Epithelial cell of esophagus (primary cell): ENCODE measurements at regions not wholly inside any gene's neighbourhood (a gene's known extent, or its start where the extent isn't known, plus 50 kb on each side); places are given as distances from the start of the nearest gene placed in this dataset.

Experiments
- DNase-seq: peaks from one replicate; pipeline ENCODE4 v3.0.0; 2010; ENCODE audit warnings: low read depth
- H3K4me3 ChIP-seq: 2 replicates; pipeline ENCODE4 v1.5.1; 2011; ENCODE audit warnings: mild to moderate bottlenecking, low read length, control low read depth
- TF ChIP-seq, protein P1 (sequence below): IDR thresholded peaks from 2 replicates; pipeline ENCODE4 v1.5.1; 2011; ENCODE audit warnings: low read depth, mild to moderate bottlenecking, low read length, control low read depth, inconsistent platforms; ENCODE audit not compliant: insufficient read depth; ENCODE audit errors: missing control alignments

DNA sequence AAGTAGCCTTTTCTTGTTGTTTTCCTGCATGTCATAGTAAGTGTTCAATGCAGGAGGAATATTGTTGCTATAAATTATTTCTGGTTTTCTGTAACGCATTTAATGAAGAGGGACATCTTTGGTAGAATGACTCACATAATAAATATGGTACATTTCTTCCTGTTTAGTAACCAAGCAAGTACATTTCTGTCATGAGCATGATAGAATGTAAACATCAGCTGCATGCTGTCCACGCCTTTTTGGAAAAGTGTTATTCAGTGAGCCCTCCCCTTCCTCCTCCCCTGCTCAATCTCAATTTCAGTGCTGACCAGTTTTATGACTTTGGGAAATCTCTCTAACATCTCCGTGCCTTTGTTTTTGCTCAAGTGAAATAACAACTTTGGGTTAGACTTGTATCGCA, 664.0 kb downstream of the XPNPEP1 start:
- DNase-seq = no peak

DNA sequence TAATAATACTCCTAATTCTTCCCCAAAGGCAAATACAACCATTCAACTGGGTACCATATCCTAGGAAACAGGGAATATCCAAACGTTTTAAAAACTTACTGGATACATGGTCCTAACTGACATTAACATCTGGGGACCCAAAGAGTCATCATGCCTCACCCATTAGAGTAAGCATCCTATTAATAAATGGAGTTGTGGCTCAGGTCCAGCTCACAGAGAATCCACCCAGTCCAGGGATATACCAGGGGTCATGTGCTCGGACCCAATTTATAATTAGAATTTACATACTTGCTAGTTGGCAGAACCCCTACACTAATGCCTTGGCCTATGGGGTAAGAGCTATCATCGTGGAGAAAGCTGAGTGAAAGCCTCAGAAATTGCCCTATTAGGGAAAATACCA, 670.0 kb downstream of the XPNPEP1 start:
- H3K4me3 ChIP-seq = no peak overlapping the region
- TF ChIP-seq, protein P1, sequence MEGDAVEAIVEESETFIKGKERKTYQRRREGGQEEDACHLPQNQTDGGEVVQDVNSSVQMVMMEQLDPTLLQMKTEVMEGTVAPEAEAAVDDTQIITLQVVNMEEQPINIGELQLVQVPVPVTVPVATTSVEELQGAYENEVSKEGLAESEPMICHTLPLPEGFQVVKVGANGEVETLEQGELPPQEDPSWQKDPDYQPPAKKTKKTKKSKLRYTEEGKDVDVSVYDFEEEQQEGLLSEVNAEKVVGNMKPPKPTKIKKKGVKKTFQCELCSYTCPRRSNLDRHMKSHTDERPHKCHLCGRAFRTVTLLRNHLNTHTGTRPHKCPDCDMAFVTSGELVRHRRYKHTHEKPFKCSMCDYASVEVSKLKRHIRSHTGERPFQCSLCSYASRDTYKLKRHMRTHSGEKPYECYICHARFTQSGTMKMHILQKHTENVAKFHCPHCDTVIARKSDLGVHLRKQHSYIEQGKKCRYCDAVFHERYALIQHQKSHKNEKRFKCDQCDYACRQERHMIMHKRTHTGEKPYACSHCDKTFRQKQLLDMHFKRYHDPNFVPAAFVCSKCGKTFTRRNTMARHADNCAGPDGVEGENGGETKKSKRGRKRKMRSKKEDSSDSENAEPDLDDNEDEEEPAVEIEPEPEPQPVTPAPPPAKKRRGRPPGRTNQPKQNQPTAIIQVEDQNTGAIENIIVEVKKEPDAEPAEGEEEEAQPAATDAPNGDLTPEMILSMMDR = no peak
- no peak for DNase-seq

More for the DNA sequence above, 664.0 kb downstream of the XPNPEP1 start:
- H3K4me3 ChIP-seq = no peak overlapping the region
- TF ChIP-seq, protein P1 = no peak

DNA sequence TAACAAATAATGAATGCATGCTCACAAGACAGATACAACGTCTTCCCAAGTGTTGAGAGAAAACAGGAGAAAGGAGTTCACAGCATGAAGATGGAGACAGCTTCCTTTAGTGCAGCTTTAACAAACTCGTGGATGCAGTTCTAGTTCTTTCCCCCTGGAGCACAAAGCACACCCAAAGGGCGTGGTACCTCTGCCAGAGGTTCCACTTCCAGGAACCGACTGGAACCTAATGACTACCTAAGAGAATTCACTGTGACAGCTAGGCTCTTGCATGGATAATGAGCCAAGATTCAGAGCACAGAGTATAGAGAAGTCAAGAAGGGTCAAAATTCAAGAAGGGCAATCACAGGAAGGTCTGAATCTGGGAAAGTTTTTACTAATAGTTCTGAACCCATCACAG, 673.2 kb downstream of the XPNPEP1 start:
- TF ChIP-seq, protein P1 = no peak
- no peak for DNase-seq
- H3K4me3 ChIP-seq = no peak overlapping the region

DNA sequence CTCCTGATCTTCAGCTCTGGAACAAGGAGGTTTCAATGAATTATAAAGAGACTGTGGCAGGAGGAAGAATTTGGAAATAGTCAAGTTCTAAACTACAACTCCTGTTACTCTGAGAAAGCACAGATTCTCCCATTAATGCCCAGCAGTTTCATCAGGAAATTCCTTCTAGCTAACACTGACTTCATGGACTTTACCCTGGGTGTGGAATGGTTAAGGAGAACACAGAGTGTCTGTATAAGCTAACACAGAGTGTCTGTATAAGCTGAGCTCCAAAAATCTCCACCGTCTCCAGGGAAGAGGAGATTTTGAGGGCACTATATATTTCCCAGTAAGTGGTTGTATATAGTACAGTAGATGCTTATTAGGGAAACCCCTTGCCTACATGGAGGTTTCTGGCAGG, 675.5 kb downstream of the XPNPEP1 start:
- no peak for DNase-seq
- TF ChIP-seq, protein P1 = no peak
- no peak overlapping the region for H3K4me3 ChIP-seq

DNA sequence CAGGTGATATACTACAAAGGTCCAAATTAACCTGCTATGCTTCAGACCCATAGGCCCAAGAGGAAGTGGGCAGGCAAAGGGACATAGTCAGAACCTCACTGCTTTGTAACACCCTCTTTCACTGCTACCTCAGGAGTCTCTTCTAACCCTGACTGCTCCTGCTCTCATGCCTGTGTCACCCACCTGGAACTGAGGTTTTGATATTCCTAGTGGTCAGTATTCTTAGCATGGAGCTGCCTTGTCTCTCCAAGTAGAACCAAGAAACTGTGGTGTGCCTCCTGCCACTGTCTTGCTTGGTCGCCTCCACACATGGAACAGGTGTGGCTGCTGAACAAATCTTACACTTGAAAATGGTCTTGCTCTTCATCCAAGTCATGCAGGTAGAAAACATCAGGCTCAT, 677.5 kb downstream of the XPNPEP1 start:
- TF ChIP-seq, protein P1 = no peak
- no peak for DNase-seq
- no peak overlapping the region for H3K4me3 ChIP-seq

DNA sequence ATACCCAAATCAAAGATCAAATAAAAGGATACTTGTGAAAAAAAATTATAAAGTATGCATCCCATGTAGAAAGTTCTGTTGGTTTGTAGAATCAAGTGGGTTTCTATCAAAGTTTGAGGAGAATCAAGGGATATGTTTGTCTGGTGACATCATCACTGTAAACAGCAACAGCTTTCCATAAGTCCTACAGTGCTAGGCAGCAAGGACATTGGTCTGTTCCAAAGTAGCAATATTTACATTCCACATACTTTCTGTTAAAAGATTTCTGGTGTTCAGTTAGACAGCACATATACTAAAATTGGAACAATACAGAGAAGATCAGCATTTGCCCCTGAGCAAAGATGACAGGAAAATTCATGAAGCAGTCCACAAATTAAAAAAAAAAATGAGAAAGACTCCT, 683.9 kb downstream of the XPNPEP1 start:
- H3K4me3 ChIP-seq = no peak overlapping the region
- no peak for DNase-seq
- TF ChIP-seq, protein P1 = no peak

DNA sequence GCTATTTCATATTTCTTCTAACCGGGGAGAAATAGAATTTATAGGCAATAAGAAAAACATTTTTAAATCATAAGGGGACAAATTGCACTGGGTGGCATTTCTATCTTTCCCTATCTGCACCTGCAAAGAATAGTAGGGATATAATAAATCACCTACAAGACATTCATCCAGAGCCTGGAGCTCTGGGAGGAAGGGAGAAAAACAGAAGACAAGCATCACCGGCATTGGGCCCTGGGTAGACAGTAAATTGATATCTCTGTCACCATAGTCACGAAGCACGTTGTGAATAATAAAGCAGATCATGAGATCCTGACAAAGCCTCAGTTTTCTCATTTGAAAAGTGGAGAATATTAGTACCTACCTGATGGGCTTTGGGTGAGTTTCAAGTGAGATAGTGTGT, 685.6 kb downstream of the XPNPEP1 start:
- DNase-seq = no peak
- TF ChIP-seq, protein P1 = no peak
- no peak overlapping the region for H3K4me3 ChIP-seq
